HepG2 (cell line): ENCODE measurements at regions not wholly inside any gene's neighbourhood (a gene's known extent, or its start where the extent isn't known, plus 50 kb on each side); places are given as distances from the start of the nearest gene placed in this dataset.

ENCODE experiments used
- ATAC-seq: fragments of 200-7000 bp; cut with Tn5 transposase; 3 replicates; pipeline ENCODE4 v1.9.1; 2020; ENCODE audit warnings: mild to moderate bottlenecking, moderate library complexity
- BruUV-seq: library from RNA; stranded (reverse); fragments of 400-500 nt; replicated peaks from 2 replicates; lab custom pipeline; 2021; lab: Mats Ljungman, UMichigan
- CTCF ChIA-PET: fragments of 300-600 bp; formaldehyde crosslinking; extraction: SDS; loops from one replicate; lab custom pipeline; 2021; ENCODE audit warnings: low total read pairs, inconsistent platforms, low intra/inter-chr PET ratio; lab: Yijun Ruan, JAX
- POLR2A ChIA-PET: fragments of 350-600 bp; sonication (Branson Sonifier 250); formaldehyde crosslinking; loops from one replicate; lab custom pipeline; 2020; ENCODE audit warnings: antibody characterized with exemption, inconsistent platforms; lab: Yijun Ruan, JAX
- DNase-seq: peaks from one replicate; pipeline ENCODE4 v3.0.0-alpha.2; 2015; ENCODE audit warnings: low spot score
- FAIRE-seq: peaks from 3 replicates; lab custom pipeline; 2011; peaks lifted over from hg19 to GRCh38; lab: Jason Lieb, UNC
- H2AFZ ChIP-seq: one replicate; pipeline ENCODE4 v1.6.1; 2011; ENCODE audit warnings: low read length, inconsistent platforms
- H3K27ac ChIP-seq: fragments of 300-600 bp; 3 replicates; pipeline ENCODE4 v1.8.0; 2011; ENCODE audit warnings: mixed run types, mild to moderate bottlenecking, mixed read lengths, low read length, inconsistent platforms; ENCODE audit not compliant: insufficient read depth; ENCODE audit errors: extremely low read length
- H3K27me3 ChIP-seq, 2 experiments: fragments of 200-600 bp in 1 of 2; 2 replicates in 1 of 2; 3 replicates in 1 of 2; pipeline versions ENCODE4 v1.6.0 to v1.8.0; 2011; ENCODE audit warnings: low read length in 2 of 2, mild to moderate bottlenecking in 2 of 2, moderate library complexity in 2 of 2, inconsistent platforms in 1 of 2; ENCODE audit not compliant: insufficient read depth in 2 of 2, control insufficient read depth in 1 of 2
- H3K36me3 ChIP-seq, 2 experiments: fragments of 200-600 bp in 1 of 2; replicated peaks in 1 of 2; 2 replicates in 1 of 2; 3 replicates in 1 of 2; pipeline versions ENCODE4 v1.5.1 to v1.8.0; 2011; ENCODE audit warnings: low read length in 2 of 2, inconsistent platforms in 1 of 2; ENCODE audit not compliant: insufficient read depth in 2 of 2, control insufficient read depth in 1 of 2
- H3K4me1 ChIP-seq: 2 replicates; pipeline ENCODE4 v1.5.1; 2012; ENCODE audit warnings: low read length, inconsistent platforms; ENCODE audit not compliant: insufficient read depth
- H3K4me2 ChIP-seq: 2 replicates; pipeline ENCODE4 v1.6.0; 2011; ENCODE audit warnings: low read depth, low read length, inconsistent platforms
- H3K4me3 ChIP-seq, 3 experiments: fragments of 200-600 bp in 1 of 3; sonication (generic), shearing (Covaris generic) in 1 of 3; replicated peaks in 1 of 3; 2 replicates each; pipeline ENCODE4 v1.5.1; 2011 to 2016; ENCODE audit warnings: low read length in 3 of 3, inconsistent platforms in 2 of 3, low read depth in 2 of 3, mild to moderate bottlenecking in 2 of 3, control low read depth in 1 of 3, mixed read lengths in 1 of 3; ENCODE audit not compliant: insufficient read depth in 1 of 3
- H3K79me2 ChIP-seq: one replicate; pipeline ENCODE4 v1.6.1; 2011; ENCODE audit warnings: low read length, inconsistent platforms; ENCODE audit not compliant: insufficient read depth
- H3K9ac ChIP-seq: 2 replicates; pipeline ENCODE4 v1.6.0; 2011; ENCODE audit warnings: mild to moderate bottlenecking, low read depth, low read length, inconsistent platforms; ENCODE audit not compliant: insufficient read depth
- H3K9me3 ChIP-seq: 2 replicates; pipeline ENCODE4 v1.5.1; 2012; ENCODE audit warnings: mild to moderate bottlenecking, low read length
- H4K20me1 ChIP-seq: 2 replicates; pipeline ENCODE4 v1.6.0; 2011; ENCODE audit warnings: inconsistent platforms, mild to moderate bottlenecking, low read length, moderate library complexity; ENCODE audit not compliant: insufficient read depth
- CCAR2 ChIP-seq: fragments of 200-400 bp; formaldehyde crosslinking; optimal IDR thresholded peaks from 2 replicates; pipeline ENCODE3; 2018; ENCODE audit warnings: low read depth, mild to moderate bottlenecking, low read length, moderate library complexity
- DR1 ChIP-seq: sonication (generic); formaldehyde crosslinking; IDR thresholded peaks from 2 replicates; pipeline ENCODE4 v1.8.0; 2021; ENCODE audit warnings: mild to moderate bottlenecking, missing genetic modification reagents, inconsistent platforms
- GABPA ChIP-seq, 2 experiments: IDR thresholded peaks; 2 replicates each; pipeline ENCODE4 v1.6.1; 2011 to 2016; ENCODE audit warnings: low read depth in 2 of 2, low read length in 1 of 2, missing biosample characterization in 1 of 2, missing genetic modification characterization in 1 of 2
- GZF1 ChIP-seq: sonication (generic); formaldehyde crosslinking; IDR thresholded peaks from 2 replicates; pipeline ENCODE4 v1.5.1; 2020; ENCODE audit warnings: mild to moderate bottlenecking, missing genetic modification reagents
- HOXA3 ChIP-seq: sonication (generic); formaldehyde crosslinking; IDR thresholded peaks from 2 replicates; pipeline ENCODE4 v1.5.0; 2020; ENCODE audit warnings: missing genetic modification reagents
- NFE2L1 ChIP-seq: sonication (generic); formaldehyde crosslinking; IDR thresholded peaks from 2 replicates; pipeline ENCODE4 v1.4.0; 2020; ENCODE audit warnings: missing genetic modification reagents, mild to moderate bottlenecking, borderline replicate concordance
- SAP130 ChIP-seq: IDR thresholded peaks from 2 replicates; pipeline ENCODE4 v1.6.1; 2016; ENCODE audit warnings: low read depth
- SRF ChIP-seq: IDR thresholded peaks from 2 replicates; pipeline ENCODE4 v1.6.1; 2011; ENCODE audit warnings: mild to moderate bottlenecking, low read depth, low read length, moderate library complexity
- ZNF253 ChIP-seq: sonication (generic); formaldehyde crosslinking; IDR thresholded peaks from 2 replicates; pipeline ENCODE4 v1.8.0; 2022; ENCODE audit warnings: mild to moderate bottlenecking, missing genetic modification reagents, borderline replicate concordance
- ZNF383 ChIP-seq: sonication (generic); formaldehyde crosslinking; IDR thresholded peaks from 2 replicates; pipeline ENCODE4 v1.4.0; 2020; ENCODE audit warnings: missing genetic modification reagents, mild to moderate bottlenecking, borderline replicate concordance
- ZNF484 ChIP-seq: sonication (generic); formaldehyde crosslinking; IDR thresholded peaks from 2 replicates; pipeline ENCODE4 v1.5.1; 2020; ENCODE audit warnings: mild to moderate bottlenecking, low read depth, missing genetic modification reagents, borderline replicate concordance
- ZNF746 ChIP-seq: sonication (generic); formaldehyde crosslinking; IDR thresholded peaks from 2 replicates; pipeline ENCODE4 v1.8.0; 2022; ENCODE audit warnings: mild to moderate bottlenecking, missing genetic modification reagents
- ZSCAN9 ChIP-seq: IDR thresholded peaks from 2 replicates; pipeline ENCODE4 v1.6.1; 2016; ENCODE audit warnings: borderline replicate concordance
- WGBS: methylation state at CpG from one replicate; pipeline ENCODE4 v1.1.6; 2017; ENCODE audit warnings: low lambda C conversion rate; 5-methylcytosine and 5-hydroxymethylcytosine counted together
- in situ Hi-C: cut with HindIII; loops from 2 replicates; pipeline ENCODE4 v1.10.0; 2017; ENCODE audit warnings: low pct_unique_long_range_greater_than_20kb; ENCODE audit not compliant: extremely low pct_ligation_motif_present
- intact Hi-C: fragments of 100-400 bp; cut with micrococcal nuclease; formaldehyde crosslinking; loops from one replicate; pipeline ENCODE4 v1.10.0; 2022; ENCODE audit not compliant: unreplicated experiment
- TF ChIP-seq, protein P1 (sequence below): sonication (generic); formaldehyde crosslinking; IDR thresholded peaks from 2 replicates; pipeline ENCODE4 v1.5.1; 2020; ENCODE audit warnings: mild to moderate bottlenecking, missing genetic modification reagents, borderline replicate concordance
- TF ChIP-seq, protein P2 (sequence below): sonication (generic); formaldehyde crosslinking; conservative IDR thresholded peaks from 2 replicates; pipeline ENCODE4 v1.4.0; 2020; ENCODE audit warnings: missing genetic modification reagents

DNA sequence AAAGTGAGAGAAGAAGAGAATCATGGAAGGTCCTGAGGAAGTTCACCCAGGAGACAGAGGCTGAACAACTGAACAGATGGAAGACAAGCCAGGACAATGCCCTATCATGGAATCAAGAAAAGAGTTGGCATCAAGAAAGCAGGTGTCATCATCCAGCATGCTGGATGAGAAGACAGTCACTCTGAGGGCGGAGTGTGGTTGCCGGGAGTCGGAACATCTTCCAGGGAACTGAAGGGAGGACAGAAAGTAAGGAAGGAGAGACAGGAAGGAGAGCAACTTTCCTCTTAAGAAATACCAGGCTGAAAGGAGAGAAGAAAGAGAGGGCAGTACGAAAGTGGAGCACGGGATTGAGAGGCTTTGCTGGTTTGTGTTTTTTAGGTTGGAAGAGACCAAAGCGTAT lies 654.5 kb upstream of the CELF2 start:
- Histone ChIP-seq H3K27me3 (no peaks in the 10 kb centered on the region; a peak in 1 of 5 replicates), H3K9ac (no peak overlapping the region), H2AFZ (no peak overlapping the region), H3K79me2 (no peaks in the 10 kb centered on the region), H3K36me3 (no peaks in the 10 kb centered on the region), H4K20me1 (no peaks in the 10 kb centered on the region), H3K4me3 (no peak overlapping the region), H3K27ac (no peak overlapping the region), H3K4me2 (no peak overlapping the region), H3K4me1 (no peaks in the 10 kb centered on the region), H3K9me3 (peaks cover 89% of the 10 kb centered on the region)
- no TSS peak for BruUV-seq
- TF ChIP-seq, protein P1, sequence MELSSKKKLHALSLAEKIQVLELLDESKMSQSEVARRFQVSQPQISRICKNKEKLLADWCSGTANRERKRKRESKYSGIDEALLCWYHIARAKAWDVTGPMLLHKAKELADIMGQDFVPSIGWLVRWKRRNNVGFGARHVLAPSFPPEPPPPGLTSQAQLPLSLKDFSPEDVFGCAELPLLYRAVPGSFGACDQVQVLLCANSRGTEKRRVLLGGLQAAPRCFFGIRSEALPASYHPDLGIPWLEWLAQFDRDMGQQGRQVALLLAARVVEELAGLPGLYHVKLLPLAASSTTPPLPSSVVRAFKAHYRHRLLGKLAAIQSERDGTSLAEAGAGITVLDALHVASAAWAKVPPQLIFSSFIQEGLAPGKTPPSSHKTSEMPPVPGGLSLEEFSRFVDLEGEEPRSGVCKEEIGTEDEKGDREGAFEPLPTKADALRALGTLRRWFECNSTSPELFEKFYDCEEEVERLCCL (CRISPR knock-in tag), result no peak
- no peak for TF ChIP-seq SRF
- no peak for TF ChIP-seq ZNF253
- no peak for TF ChIP-seq SAP130 (CRISPR knock-in tag)
- no peak for TF ChIP-seq CCAR2
- no peak for TF ChIP-seq GZF1 (CRISPR knock-in tag)
- TF ChIP-seq NFE2L1 (CRISPR knock-in tag), result no peak
- no peak for TF ChIP-seq ZNF383 (CRISPR knock-in tag)
- TF ChIP-seq, protein P2, sequence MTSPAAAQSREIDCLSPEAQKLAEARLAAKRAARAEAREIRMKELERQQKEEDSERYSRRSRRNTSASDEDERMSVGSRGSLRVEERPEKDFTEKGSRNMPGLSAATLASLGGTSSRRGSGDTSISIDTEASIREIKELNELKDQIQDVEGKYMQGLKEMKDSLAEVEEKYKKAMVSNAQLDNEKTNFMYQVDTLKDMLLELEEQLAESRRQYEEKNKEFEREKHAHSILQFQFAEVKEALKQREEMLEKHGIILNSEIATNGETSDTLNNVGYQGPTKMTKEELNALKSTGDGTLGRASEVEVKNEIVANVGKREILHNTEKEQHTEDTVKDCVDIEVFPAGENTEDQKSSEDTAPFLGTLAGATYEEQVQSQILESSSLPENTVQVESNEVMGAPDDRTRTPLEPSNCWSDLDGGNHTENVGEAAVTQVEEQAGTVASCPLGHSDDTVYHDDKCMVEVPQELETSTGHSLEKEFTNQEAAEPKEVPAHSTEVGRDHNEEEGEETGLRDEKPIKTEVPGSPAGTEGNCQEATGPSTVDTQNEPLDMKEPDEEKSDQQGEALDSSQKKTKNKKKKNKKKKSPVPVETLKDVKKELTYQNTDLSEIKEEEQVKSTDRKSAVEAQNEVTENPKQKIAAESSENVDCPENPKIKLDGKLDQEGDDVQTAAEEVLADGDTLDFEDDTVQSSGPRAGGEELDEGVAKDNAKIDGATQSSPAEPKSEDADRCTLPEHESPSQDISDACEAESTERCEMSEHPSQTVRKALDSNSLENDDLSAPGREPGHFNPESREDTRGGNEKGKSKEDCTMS, result no peak
- no peak for TF ChIP-seq GABPA (IDR thresholded peaks at IDR 0.05; ENCODE audit: low read depth, low read length)
- TF ChIP-seq GABPA (CRISPR knock-in tag; IDR thresholded peaks at IDR 0.05; ENCODE audit: low read depth), result no peak
- no peak for TF ChIP-seq HOXA3 (CRISPR knock-in tag)
- no peak for TF ChIP-seq DR1 (CRISPR knock-in tag)
- no peak for TF ChIP-seq ZNF484 (CRISPR knock-in tag)
- TF ChIP-seq ZSCAN9, result no peak
- no peak for TF ChIP-seq ZNF746 (CRISPR knock-in tag)
- CTCF ChIA-PET, result no interaction called here
- FAIRE-seq (no peak), DNase-seq (no peak), ATAC-seq (no peak)
- intact Hi-C loops, result no loop called here
- in situ Hi-C loops, result no loop called here
- POLR2A ChIA-PET, result no interaction called here
- 10% methylated on average over 6 of the region's 6 CpGs for WGBS
